PC-3 (cell line): ENCODE measurements at regions not wholly inside any gene's neighbourhood (a gene's known extent, or its start where the extent isn't known, plus 50 kb on each side); places are given as distances from the start of the nearest gene placed in this dataset.

ENCODE experiments used
- EZH2 ChIP-seq: fragments of 300-600 bp; sonication (generic); IDR thresholded peaks from one replicate; pipeline ENCODE4 v1.6.1; 2017; ENCODE audit warnings: antibody characterized with exemption, mild to moderate bottlenecking, low read length; ENCODE audit not compliant: unreplicated experiment
- TF ChIP-seq, protein P1 (sequence below): fragments of 300-600 bp; sonication (generic); conservative IDR thresholded peaks from 2 replicates; pipeline ENCODE4 v1.5.1; 2017; ENCODE audit warnings: antibody characterized with exemption, low read depth, mild to moderate bottlenecking, low read length

- TF ChIP-seq, protein P1, sequence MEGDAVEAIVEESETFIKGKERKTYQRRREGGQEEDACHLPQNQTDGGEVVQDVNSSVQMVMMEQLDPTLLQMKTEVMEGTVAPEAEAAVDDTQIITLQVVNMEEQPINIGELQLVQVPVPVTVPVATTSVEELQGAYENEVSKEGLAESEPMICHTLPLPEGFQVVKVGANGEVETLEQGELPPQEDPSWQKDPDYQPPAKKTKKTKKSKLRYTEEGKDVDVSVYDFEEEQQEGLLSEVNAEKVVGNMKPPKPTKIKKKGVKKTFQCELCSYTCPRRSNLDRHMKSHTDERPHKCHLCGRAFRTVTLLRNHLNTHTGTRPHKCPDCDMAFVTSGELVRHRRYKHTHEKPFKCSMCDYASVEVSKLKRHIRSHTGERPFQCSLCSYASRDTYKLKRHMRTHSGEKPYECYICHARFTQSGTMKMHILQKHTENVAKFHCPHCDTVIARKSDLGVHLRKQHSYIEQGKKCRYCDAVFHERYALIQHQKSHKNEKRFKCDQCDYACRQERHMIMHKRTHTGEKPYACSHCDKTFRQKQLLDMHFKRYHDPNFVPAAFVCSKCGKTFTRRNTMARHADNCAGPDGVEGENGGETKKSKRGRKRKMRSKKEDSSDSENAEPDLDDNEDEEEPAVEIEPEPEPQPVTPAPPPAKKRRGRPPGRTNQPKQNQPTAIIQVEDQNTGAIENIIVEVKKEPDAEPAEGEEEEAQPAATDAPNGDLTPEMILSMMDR, result no peak
- TF ChIP-seq EZH2, result no peak
These were observed 175.7 kb downstream of the LINC00237 start for GRCh38 chr20:20930500-20930899.
